Karpas-422 (cell line): ENCODE measurements at regions not wholly inside any gene's neighbourhood (a gene's known extent, or its start where the extent isn't known, plus 50 kb on each side); places are given as distances from the start of the nearest gene placed in this dataset.

Source experiments
- DNase-seq: peaks from one replicate; pipeline ENCODE4 v3.0.0-alpha.2; 2015
- H2AFZ ChIP-seq: fragments of 200-600 bp; sonication (generic); 2 replicates; pipeline ENCODE4 v1.6.1; 2014; ENCODE audit warnings: antibody characterized with exemption, low read length, mixed read lengths
- H3K27ac ChIP-seq: fragments of 200-600 bp; sonication (generic); 2 replicates; pipeline ENCODE4 v1.5.1; 2014; ENCODE audit warnings: mild to moderate bottlenecking, low read length, moderate library complexity
- H3K27me3 ChIP-seq: fragments of 200-600 bp; sonication (generic); 2 replicates; pipeline ENCODE4 v1.6.1; 2014; ENCODE audit warnings: low read length, mixed read lengths
- H3K36me3 ChIP-seq: fragments of 200-600 bp; sonication (generic); 2 replicates; pipeline ENCODE4 v1.6.1; 2014; ENCODE audit warnings: low read length, mixed read lengths; ENCODE audit not compliant: insufficient read depth
- H3K4me1 ChIP-seq: fragments of 200-600 bp; sonication (generic); 2 replicates; pipeline ENCODE4 v1.6.1; 2014; ENCODE audit warnings: mild to moderate bottlenecking, low read length, mixed read lengths
- H3K4me2 ChIP-seq: fragments of 200-600 bp; sonication (generic); 2 replicates; pipeline ENCODE4 v1.6.1; 2014; ENCODE audit warnings: low read length, low read depth, mild to moderate bottlenecking; ENCODE audit not compliant: poor library complexity, severe bottlenecking
- H3K4me3 ChIP-seq: fragments of 200-600 bp; sonication (generic); 2 replicates; pipeline ENCODE4 v1.5.1; 2014; ENCODE audit warnings: mild to moderate bottlenecking, antibody characterized with exemption, low read length, mixed read lengths
- H3K79me2 ChIP-seq: fragments of 200-600 bp; sonication (generic); 2 replicates; pipeline ENCODE4 v1.6.1; 2014; ENCODE audit warnings: mild to moderate bottlenecking, low read length, mixed read lengths
- H3K9ac ChIP-seq: fragments of 200-600 bp; sonication (generic); 2 replicates; pipeline ENCODE4 v1.6.0; 2014; ENCODE audit warnings: low read length
- H3K9me2 ChIP-seq: fragments of 200-600 bp; sonication (generic), shearing (Covaris generic); replicated peaks from 2 replicates; pipeline ENCODE4 v1.6.0; 2014; ENCODE audit warnings: mild to moderate bottlenecking, low read length, moderate library complexity; ENCODE audit not compliant: insufficient read depth
- H3K9me3 ChIP-seq: fragments of 300-700, 200-600 bp; sonication (generic); 2 replicates; pipeline ENCODE4 v1.6.1; 2014; ENCODE audit warnings: low read length, mixed read lengths
- H4K20me1 ChIP-seq: fragments of 200-600 bp; sonication (generic); 2 replicates; pipeline ENCODE4 v1.6.1; 2014; ENCODE audit warnings: mild to moderate bottlenecking, antibody characterized with exemption, low read length, low read depth; ENCODE audit not compliant: insufficient read depth

DNA sequence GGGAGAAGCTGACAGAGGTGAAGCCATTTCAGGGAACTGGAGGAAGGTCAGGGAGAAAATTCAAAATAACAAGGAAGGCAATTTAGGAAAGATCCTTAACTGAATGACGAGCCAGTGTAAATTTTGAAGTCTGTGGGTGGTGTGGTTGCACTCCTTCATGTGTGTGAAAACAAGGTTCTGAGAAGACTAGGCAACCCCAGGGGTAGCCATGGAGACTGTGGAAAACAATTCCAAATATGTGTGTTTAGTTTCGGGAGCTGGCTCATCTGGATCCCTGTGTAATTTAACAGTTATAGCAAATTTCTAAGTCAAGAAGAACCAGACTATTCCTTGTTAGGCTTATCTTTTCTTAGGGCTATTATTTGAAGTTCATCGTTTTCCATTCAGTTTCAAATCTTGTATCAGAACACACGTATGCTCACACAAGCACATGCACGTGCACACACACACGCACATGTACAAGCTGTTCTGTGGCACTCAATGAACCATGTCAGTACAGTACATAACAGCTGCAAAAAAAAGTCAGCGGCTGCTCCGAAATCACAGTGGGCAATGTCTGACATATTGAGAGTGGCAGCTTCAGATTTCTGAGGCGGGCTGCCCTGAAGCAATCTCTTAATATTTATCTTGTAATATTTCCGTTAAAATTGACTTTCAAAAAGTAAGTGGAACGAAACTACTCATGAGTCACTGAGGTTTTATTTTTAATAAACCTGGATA is 411.2 kb downstream of the AEBP2 start:
- no peaks in the 10 kb centered on the region for H3K9me3 ChIP-seq
- no peaks in the 10 kb centered on the region for H3K79me2 ChIP-seq
- no peaks in the 10 kb centered on the region for H3K4me1 ChIP-seq
- H2AFZ ChIP-seq, result no peak overlapping the region
- no peak overlapping the region for H3K4me2 ChIP-seq
- H3K9ac ChIP-seq, result no peak overlapping the region
- DNase-seq, result no peak
- no peaks in the 10 kb centered on the region for H3K27me3 ChIP-seq
- H3K4me3 ChIP-seq, result no peak overlapping the region
- H3K9me2 ChIP-seq, result no peaks in the 10 kb centered on the region
- H3K27ac ChIP-seq, result no peak overlapping the region
- H3K36me3 ChIP-seq, result no peaks in the 10 kb centered on the region
- H4K20me1 ChIP-seq, result no peaks in the 10 kb centered on the region

DNA sequence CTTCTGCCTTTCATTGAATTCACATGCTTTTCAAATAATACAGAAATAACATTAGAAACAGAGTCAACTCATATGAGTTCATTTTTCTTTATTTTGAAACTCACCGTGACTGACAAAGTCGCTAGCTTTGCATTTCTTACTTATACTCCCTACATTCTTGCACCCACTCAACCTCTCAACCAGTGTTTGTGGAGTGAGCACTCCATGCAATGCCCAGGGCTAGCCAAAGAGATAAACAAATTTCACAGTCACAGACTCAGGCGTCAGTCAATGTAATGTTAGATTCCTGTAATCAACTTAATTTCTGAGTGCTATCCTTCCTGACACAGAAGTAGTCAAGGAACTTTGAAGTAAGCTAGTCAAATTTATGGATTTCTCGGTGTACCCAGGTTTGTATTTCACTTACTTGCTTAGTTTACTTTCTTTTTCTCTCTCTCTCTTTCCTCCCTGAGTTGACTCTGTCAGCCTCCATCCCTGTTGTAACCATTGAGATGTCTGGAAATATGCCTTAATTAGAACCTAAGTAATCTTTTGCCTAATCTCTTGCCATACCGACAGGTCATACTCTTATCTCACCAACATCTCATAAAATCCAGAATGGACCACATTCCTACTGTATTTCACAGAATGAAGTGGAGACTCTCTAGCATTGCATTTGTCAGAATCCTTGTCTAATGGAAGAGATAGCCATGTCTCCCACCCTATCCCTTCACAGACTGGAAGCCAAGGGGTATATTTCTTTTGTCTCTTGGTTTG is 413.0 kb downstream of the AEBP2 start:
- no peaks in the 10 kb centered on the region for H3K9me3 ChIP-seq
- DNase-seq, result no peak
- no peak overlapping the region for H3K27ac ChIP-seq
- no peaks in the 10 kb centered on the region for H3K79me2 ChIP-seq
- no peak overlapping the region for H3K9ac ChIP-seq
- no peaks in the 10 kb centered on the region for H3K9me2 ChIP-seq
- H2AFZ ChIP-seq, result no peak overlapping the region
- H3K4me1 ChIP-seq, result no peaks in the 10 kb centered on the region
- H3K4me2 ChIP-seq, result no peak overlapping the region
- H3K27me3 ChIP-seq, result no peaks in the 10 kb centered on the region
- no peak overlapping the region for H3K4me3 ChIP-seq
- no peaks in the 10 kb centered on the region for H4K20me1 ChIP-seq
- H3K36me3 ChIP-seq, result no peaks in the 10 kb centered on the region

DNA sequence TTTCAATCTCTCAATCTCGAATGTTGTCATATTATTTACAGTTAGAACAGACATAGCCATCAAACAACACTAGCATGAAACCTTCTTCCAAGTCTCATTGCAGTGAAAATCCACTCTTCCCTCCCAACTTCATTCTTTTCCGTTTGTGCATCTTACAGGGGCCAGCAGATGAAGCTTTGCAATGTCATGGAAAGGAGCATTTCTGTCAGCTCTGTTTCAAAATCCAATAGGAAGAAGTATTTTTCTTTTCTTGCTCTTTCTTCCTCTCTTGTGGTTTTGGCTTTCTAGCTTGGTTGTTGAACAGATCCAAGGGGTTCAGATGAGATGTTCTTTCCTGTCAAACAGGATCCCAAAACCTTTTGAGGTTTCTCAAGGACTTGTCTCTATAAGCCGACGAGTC is 416.6 kb downstream of the AEBP2 start:
- Histone ChIP-seq H2AFZ (no peak overlapping the region), H3K4me3 (no peak overlapping the region), H3K27me3 (no peaks in the 10 kb centered on the region), H3K27ac (no peak overlapping the region), H4K20me1 (no peaks in the 10 kb centered on the region), H3K9me2 (no peaks in the 10 kb centered on the region), H3K4me2 (no peak overlapping the region), H3K9me3 (no peaks in the 10 kb centered on the region), H3K79me2 (no peaks in the 10 kb centered on the region), H3K4me1 (no peaks in the 10 kb centered on the region), H3K36me3 (no peaks in the 10 kb centered on the region), H3K9ac (no peak overlapping the region)
- no peak for DNase-seq

DNA sequence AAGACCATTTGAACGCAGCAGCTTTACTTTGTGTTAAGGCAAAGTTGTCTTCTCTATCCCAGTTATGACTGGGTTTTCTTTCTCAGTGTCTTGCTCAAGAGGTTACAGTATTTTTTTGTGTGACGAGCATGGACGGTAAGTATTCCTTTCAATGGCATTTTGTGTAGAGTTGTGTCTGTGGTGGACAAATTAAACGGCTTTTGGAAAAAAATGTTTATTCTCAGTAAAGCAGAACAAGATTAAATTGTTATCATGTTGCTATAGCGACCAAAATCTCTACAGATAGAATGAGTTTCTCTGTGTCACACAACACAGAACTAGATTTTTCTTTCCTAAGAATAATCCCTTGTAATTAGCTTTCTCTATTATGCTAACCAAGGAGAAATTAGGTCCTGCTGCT is 417.1 kb downstream of the AEBP2 start:
- H3K9me2 ChIP-seq, result no peaks in the 10 kb centered on the region
- H4K20me1 ChIP-seq, result no peaks in the 10 kb centered on the region
- H3K4me3 ChIP-seq, result no peak overlapping the region
- H3K36me3 ChIP-seq, result no peaks in the 10 kb centered on the region
- H3K4me2 ChIP-seq, result no peak overlapping the region
- H2AFZ ChIP-seq, result no peak overlapping the region
- H3K9me3 ChIP-seq, result no peaks in the 10 kb centered on the region
- H3K4me1 ChIP-seq, result no peaks in the 10 kb centered on the region
- no peaks in the 10 kb centered on the region for H3K27me3 ChIP-seq
- no peak overlapping the region for H3K27ac ChIP-seq
- H3K9ac ChIP-seq, result no peak overlapping the region
- no peak for DNase-seq
- no peaks in the 10 kb centered on the region for H3K79me2 ChIP-seq

- Histone ChIP-seq H4K20me1 (no peaks in the 10 kb centered on the region), H3K27me3 (no peaks in the 10 kb centered on the region), H3K9me3 (no peaks in the 10 kb centered on the region), H3K4me2 (no peak overlapping the region), H2AFZ (no peak overlapping the region), H3K4me1 (no peaks in the 10 kb centered on the region), H3K9me2 (no peaks in the 10 kb centered on the region), H3K27ac (no peak overlapping the region), H3K4me3 (no peak overlapping the region), H3K36me3 (no peaks in the 10 kb centered on the region), H3K9ac (no peak overlapping the region), H3K79me2 (no peaks in the 10 kb centered on the region)
- DNase-seq, result no peak
Measured at GRCh38 chr12:19857204-19857603, 417.9 kb downstream of the AEBP2 start.

- Histone ChIP-seq H3K4me1 (no peaks in the 10 kb centered on the region), H3K36me3 (no peaks in the 10 kb centered on the region), H3K9me2 (no peaks in the 10 kb centered on the region), H3K9me3 (no peaks in the 10 kb centered on the region), H3K4me3 (no peak overlapping the region), H2AFZ (no peak overlapping the region), H3K27ac (no peak overlapping the region), H3K9ac (no peak overlapping the region), H4K20me1 (no peaks in the 10 kb centered on the region), H3K27me3 (no peaks in the 10 kb centered on the region), H3K79me2 (no peaks in the 10 kb centered on the region), H3K4me2 (no peak overlapping the region)
- DNase-seq, result no peak
Measured at GRCh38 chr12:19867151-19867550, 427.9 kb downstream of the AEBP2 start.

DNA sequence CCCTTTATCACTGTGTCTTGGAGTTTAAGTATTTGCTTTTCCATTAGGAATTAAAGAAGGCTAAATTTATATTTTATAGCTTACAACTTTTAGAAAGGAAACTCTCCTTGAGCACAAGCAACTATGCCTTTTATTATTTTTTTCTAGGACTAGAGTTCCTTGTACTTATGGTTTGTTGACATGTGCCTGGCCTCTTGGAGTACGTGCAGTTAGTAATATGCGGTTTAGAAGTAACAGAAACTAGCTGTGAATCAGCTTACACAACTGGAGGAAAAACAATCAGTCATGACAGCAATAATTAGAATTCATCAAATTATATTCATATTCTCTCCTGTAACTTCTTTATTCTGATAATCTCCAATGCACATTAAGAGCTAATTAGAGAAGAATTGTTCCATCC is 428.7 kb downstream of the AEBP2 start:
- H3K79me2 ChIP-seq, result no peaks in the 10 kb centered on the region
- H3K4me3 ChIP-seq, result no peak overlapping the region

DNA sequence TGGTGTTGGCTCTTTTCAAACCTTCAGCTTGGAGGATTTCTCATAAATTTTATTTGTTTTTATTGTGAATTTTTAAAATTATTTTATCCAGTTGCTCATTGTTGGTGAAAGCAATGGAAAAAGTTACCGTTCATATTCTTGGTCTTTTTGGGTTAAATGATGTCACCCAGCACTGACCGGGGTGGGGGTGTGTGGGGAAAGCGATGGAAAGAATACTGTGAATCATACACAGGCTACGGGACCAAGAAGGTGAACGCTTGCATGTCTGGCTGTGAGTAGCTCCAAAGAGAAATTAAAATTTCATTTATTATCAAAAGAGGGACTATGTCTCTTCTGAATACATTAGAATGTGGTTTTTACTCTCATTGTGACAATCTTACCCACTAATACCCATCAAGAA is 430.1 kb downstream of the AEBP2 start:
- no peaks in the 10 kb centered on the region for H3K4me1 ChIP-seq
- no peak overlapping the region for H3K4me2 ChIP-seq
- no peaks in the 10 kb centered on the region for H3K36me3 ChIP-seq
- H3K27me3 ChIP-seq, result no peaks in the 10 kb centered on the region
- H4K20me1 ChIP-seq, result no peaks in the 10 kb centered on the region
- H2AFZ ChIP-seq, result no peak overlapping the region
- no peak overlapping the region for H3K4me3 ChIP-seq
- no peak overlapping the region for H3K9ac ChIP-seq
- no peaks in the 10 kb centered on the region for H3K79me2 ChIP-seq
- H3K9me3 ChIP-seq, result no peaks in the 10 kb centered on the region
- no peak for DNase-seq
- H3K9me2 ChIP-seq, result no peaks in the 10 kb centered on the region
- no peak overlapping the region for H3K27ac ChIP-seq

More for the DNA sequence above, 428.7 kb downstream of the AEBP2 start:
- no peak for DNase-seq
- Histone ChIP-seq H4K20me1 (no peaks in the 10 kb centered on the region), H3K27ac (no peak overlapping the region), H3K4me2 (no peak overlapping the region), H3K9me2 (no peaks in the 10 kb centered on the region), H3K4me1 (no peaks in the 10 kb centered on the region), H3K9me3 (no peaks in the 10 kb centered on the region), H3K9ac (no peak overlapping the region), H3K27me3 (no peaks in the 10 kb centered on the region), H2AFZ (no peak overlapping the region), H3K36me3 (no peaks in the 10 kb centered on the region)
